ENCODE measurements at regions not wholly inside any gene's neighbourhood (a gene's known extent, or its start where the extent isn't known, plus 50 kb on each side); places are given as distances from the start of the nearest gene placed in this dataset.

DNA sequence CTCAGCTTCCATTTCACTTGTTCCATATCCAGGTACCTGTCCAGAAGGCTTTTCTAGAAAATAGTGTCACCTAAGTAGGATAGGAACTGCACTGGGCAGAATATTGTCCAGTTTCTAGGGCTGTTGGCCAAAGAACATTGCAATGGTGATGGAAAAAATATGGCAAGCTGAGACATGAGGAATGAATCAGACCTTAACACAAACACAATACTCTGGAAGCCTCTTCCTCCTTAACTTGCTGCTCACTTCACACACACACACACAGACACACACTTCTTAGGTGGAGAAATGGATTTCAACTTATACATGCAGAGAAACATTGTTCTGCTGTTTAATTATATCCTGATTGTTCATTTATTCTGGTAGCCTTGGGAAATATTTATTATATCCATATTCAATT, 203.0 kb upstream of the RGS17 start:
- no peaks in the 10 kb centered on the region for H3K79me2 ChIP-seq (ENCODE audit: control insufficient read depth in 1 of 2, insufficient read depth in 2 of 2, low read length in 2 of 2)
- H2BK20ac ChIP-seq (ENCODE audit: low read length), result no peak overlapping the region
- H3K23me2 ChIP-seq (ENCODE audit: low read depth, low read length), result no peaks in the 10 kb centered on the region
- H3K9ac ChIP-seq (replicated peaks in 1 of 4; ENCODE audit: extremely low read depth in 1 of 4, low read depth in 3 of 4, low read length in 3 of 4), result no peak overlapping the region
- no peak overlapping the region for H2BK15ac ChIP-seq (ENCODE audit: low read length)
- H3K9me3 ChIP-seq (ENCODE audit: insufficient read depth in 2 of 2, low read depth in 1 of 2, low read length in 1 of 2), result no peaks in the 10 kb centered on the region
- H3K56ac ChIP-seq (replicated peaks; ENCODE audit: insufficient read length, low read depth, low read length), result no peak overlapping the region
- no peak overlapping the region for H3K23ac ChIP-seq (ENCODE audit: insufficient read length)
- H3K18ac ChIP-seq (ENCODE audit: extremely low read depth, low read length), result no peak overlapping the region
- H3K27me3 ChIP-seq (replicated peaks in 1 of 4; ENCODE audit: control insufficient read depth in 3 of 4, extremely low read depth in 1 of 4, insufficient read depth in 3 of 4, low read length in 3 of 4), result no peaks in the 10 kb centered on the region
- H2BK5ac ChIP-seq (ENCODE audit: low read depth, low read length), result no peak overlapping the region
- H4K8ac ChIP-seq (ENCODE audit: extremely low read depth, insufficient read depth, low read length), result no peak overlapping the region
- H3K79me1 ChIP-seq (ENCODE audit: low read depth, low read length), result no peaks in the 10 kb centered on the region
- CTCF ChIA-PET (ENCODE audit: partially characterized antibody), result interaction anchor here (0.8 to 1.5 kb wide), 3 partner anchors 22 to 178 kb away, joined by 3 read pairs; no protein-coding TSS in a partner anchor
- no peaks in the 10 kb centered on the region for H4K20me1 ChIP-seq (replicated peaks in 1 of 2; ENCODE audit: control insufficient read depth in 1 of 2, insufficient read depth in 2 of 2, low read length in 2 of 2)
- no peak overlapping the region for H3K27ac ChIP-seq (ENCODE audit: low read depth, low read length)
- H3K4me2 ChIP-seq (ENCODE audit: insufficient read depth in 1 of 2, low read depth in 2 of 2, low read length in 2 of 2), result no peak overlapping the region
- no peak overlapping the region for H2BK12ac ChIP-seq (ENCODE audit: low read depth, low read length)
- no peak overlapping the region for H3K4ac ChIP-seq (replicated peaks; ENCODE audit: insufficient read length, low read depth, low read length)
- no peak overlapping the region for H4K5ac ChIP-seq (ENCODE audit: insufficient read length, low read depth, low read length)
- no peak for DNase-seq (ENCODE audit: low read depth in 1 of 2, low spot score in 2 of 2)
- no peak for FAIRE-seq
- H2AFZ ChIP-seq (ENCODE audit: low read length), result no peak overlapping the region
- H3K4me1 ChIP-seq (replicated peaks in 1 of 4; ENCODE audit: control insufficient read depth in 3 of 4, insufficient read depth in 4 of 4, low read length in 3 of 4), result no peaks in the 10 kb centered on the region
- H3K36me3 ChIP-seq (ENCODE audit: control insufficient read depth in 2 of 4, insufficient read depth in 4 of 4, low read length in 3 of 4), result no peaks in the 10 kb centered on the region
- H2BK120ac ChIP-seq (replicated peaks; ENCODE audit: low read depth, low read length), result no peak overlapping the region
- H2AK5ac ChIP-seq (ENCODE audit: low read depth, low read length), result no peak overlapping the region
- POLR2A ChIA-PET (ENCODE audit: partially characterized antibody), result no interaction called here
- TF ChIP-seq HDAC2 (IDR thresholded peaks at IDR 0.05; ENCODE audit: borderline replicate concordance in 1 of 2, low read depth in 2 of 2, low read length in 2 of 2), result no peak
- TF ChIP-seq BCL11A (IDR thresholded peaks at IDR 0.05; ENCODE audit: low read depth in 2 of 2, low read length in 2 of 2), result no peak
- no peak for TF ChIP-seq HDAC6 (IDR thresholded peaks at IDR 0.05; ENCODE audit: low read depth, low read length)
- TF ChIP-seq, protein P1, sequence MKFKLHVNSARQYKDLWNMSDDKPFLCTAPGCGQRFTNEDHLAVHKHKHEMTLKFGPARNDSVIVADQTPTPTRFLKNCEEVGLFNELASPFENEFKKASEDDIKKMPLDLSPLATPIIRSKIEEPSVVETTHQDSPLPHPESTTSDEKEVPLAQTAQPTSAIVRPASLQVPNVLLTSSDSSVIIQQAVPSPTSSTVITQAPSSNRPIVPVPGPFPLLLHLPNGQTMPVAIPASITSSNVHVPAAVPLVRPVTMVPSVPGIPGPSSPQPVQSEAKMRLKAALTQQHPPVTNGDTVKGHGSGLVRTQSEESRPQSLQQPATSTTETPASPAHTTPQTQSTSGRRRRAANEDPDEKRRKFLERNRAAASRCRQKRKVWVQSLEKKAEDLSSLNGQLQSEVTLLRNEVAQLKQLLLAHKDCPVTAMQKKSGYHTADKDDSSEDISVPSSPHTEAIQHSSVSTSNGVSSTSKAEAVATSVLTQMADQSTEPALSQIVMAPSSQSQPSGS (IDR thresholded peaks at IDR 0.05; ENCODE audit: low read length), result no peak
- H3K14ac ChIP-seq (ENCODE audit: insufficient read length), result no peak overlapping the region
- H3K4me3 ChIP-seq (ENCODE audit: extremely low read depth in 1 of 4, insufficient read depth in 2 of 4, low read depth in 3 of 4, low read length in 4 of 4), result no peak overlapping the region
- H4K91ac ChIP-seq (replicated peaks; ENCODE audit: insufficient read length, low read length), result no peak overlapping the region
